ENCODE measurements at regions not wholly inside any gene's neighbourhood (a gene's known extent, or its start where the extent isn't known, plus 50 kb on each side); places are given as distances from the start of the nearest gene placed in this dataset.

- no peak for TF ChIP-seq EZH2 (IDR thresholded peaks at IDR 0.05; ENCODE audit: insufficient read depth, poor library complexity, severe bottlenecking)
- no peak for TF ChIP-seq EZH2phosphoT487 (IDR thresholded peaks at IDR 0.05; ENCODE audit: insufficient read depth, low read depth)
Observed at GRCh38 chr14:76639606-76640229, 121.5 kb upstream of the VASH1 start.

Measured in GM23248 (cell line).